GM19351 (cell line): ENCODE measurements at regions not wholly inside any gene's neighbourhood (a gene's known extent, or its start where the extent isn't known, plus 50 kb on each side); places are given as distances from the start of the nearest gene placed in this dataset.

Experiments used
- ATAC-seq: cut with Tn5 transposase; IDR thresholded peaks from one replicate; pipeline ENCODE4 v1.9.1; 2021; ENCODE audit warnings: mild to moderate bottlenecking, moderate library complexity; ENCODE audit not compliant: unreplicated experiment

GRCh38 chr2:223107825-223108224, 55.8 kb downstream of the KCNE4 start:
- no peak for ATAC-seq

- no peak for ATAC-seq
Observed at GRCh38 chr2:223108351-223109050, 56.5 kb downstream of the KCNE4 start.

GRCh38 chr2:223109341-223109740, 57.4 kb downstream of the KCNE4 start:
- ATAC-seq: no peak

- no peak for ATAC-seq
Observed at GRCh38 chr2:223113161-223113560, 61.2 kb downstream of the KCNE4 start.

GRCh38 chr2:223114170-223114569, 62.2 kb downstream of the KCNE4 start:
- no peak for ATAC-seq

GRCh38 chr2:223114917-223115316, 62.9 kb downstream of the KCNE4 start:
- no peak for ATAC-seq

GRCh38 chr2:223117533-223117932, 65.5 kb downstream of the KCNE4 start:
- no peak for ATAC-seq

- no peak for ATAC-seq
Observed at GRCh38 chr2:223121283-223121682, 69.3 kb downstream of the KCNE4 start.

GRCh38 chr2:223122781-223123180, 70.8 kb downstream of the KCNE4 start:
- no peak for ATAC-seq

- ATAC-seq: no peak
Observed at GRCh38 chr2:223123855-223124610, 72.0 kb downstream of the KCNE4 start.

- ATAC-seq: no peak
Observed at GRCh38 chr2:223141606-223142005, 89.6 kb downstream of the KCNE4 start.

GRCh38 chr2:223142118-223142517, 90.1 kb downstream of the KCNE4 start:
- no peak for ATAC-seq

GRCh38 chr2:223147431-223147830, 95.4 kb downstream of the KCNE4 start:
- ATAC-seq: no peak

GRCh38 chr2:223148516-223148915, 96.5 kb downstream of the KCNE4 start:
- no peak for ATAC-seq

- no peak for ATAC-seq
Observed at GRCh38 chr2:223155956-223156355, 104.0 kb downstream of the KCNE4 start.

GRCh38 chr2:223161873-223162458, 110.0 kb downstream of the KCNE4 start:
- no peak for ATAC-seq

- ATAC-seq: no peak
Observed at GRCh38 chr2:223165423-223166214, 113.6 kb downstream of the KCNE4 start.

GRCh38 chr2:223166215-223166493, 114.2 kb downstream of the KCNE4 start:
- ATAC-seq: no peak

GRCh38 chr2:223166983-223167650, 115.1 kb downstream of the KCNE4 start:
- peak; percentile 76 for ATAC-seq

- peak; percentile 42 for ATAC-seq
Observed at GRCh38 chr2:223169830-223170605, 118.0 kb downstream of the KCNE4 start.
